ENCODE measurements at regions not wholly inside any gene's neighbourhood (a gene's known extent, or its start where the extent isn't known, plus 50 kb on each side); places are given as distances from the start of the nearest gene placed in this dataset.

DNA sequence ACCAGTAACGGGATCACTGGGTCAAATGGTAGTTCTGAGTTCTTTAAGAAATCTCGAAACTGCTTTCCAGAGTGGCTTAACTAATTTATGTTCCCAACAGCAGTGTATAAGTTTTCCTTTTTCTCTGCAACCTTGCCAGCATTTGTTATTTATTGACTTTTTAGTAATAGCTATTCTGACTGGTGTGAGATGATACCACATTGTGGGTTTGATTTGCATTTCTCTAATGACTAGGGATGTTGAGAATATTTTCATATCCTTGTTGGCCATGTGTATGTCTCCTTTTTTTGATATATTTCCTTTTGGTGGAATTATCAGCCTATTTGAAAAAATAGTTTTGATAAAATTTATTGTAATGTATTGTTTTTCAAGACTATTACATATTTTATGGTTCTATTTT is 701.2 kb upstream of the FBXO33 start:
- Histone ChIP-seq H3K36me3 (ENCODE audit: insufficient read depth, insufficient read length, low read length) (no peaks in the 10 kb centered on the region), H3K27me3 (ENCODE audit: insufficient read depth, insufficient read length) (no peaks in the 10 kb centered on the region), H3K9ac (ENCODE audit: insufficient read length, low read depth) (no peak overlapping the region), H3K4me3 (ENCODE audit: insufficient read length, low read depth) (no peak overlapping the region), H3K9me3 (ENCODE audit: insufficient read depth, low read length) (no peaks in the 10 kb centered on the region), H3K4me1 (ENCODE audit: insufficient read depth, insufficient read length) (no peaks in the 10 kb centered on the region)
- no peak for DNase-seq (ENCODE audit: low read depth, low spot score)
- TF ChIP-seq YY1 (IDR thresholded peaks at IDR 0.05; ENCODE audit: insufficient read depth, insufficient read length) (no peak), SUZ12 (IDR thresholded peaks at IDR 0.05; ENCODE audit: extremely low read depth, insufficient read depth, insufficient read length) (no peak), ZNF274 (IDR thresholded peaks at IDR 0.05; ENCODE audit: low read depth, low read length) (no peak)

DNA sequence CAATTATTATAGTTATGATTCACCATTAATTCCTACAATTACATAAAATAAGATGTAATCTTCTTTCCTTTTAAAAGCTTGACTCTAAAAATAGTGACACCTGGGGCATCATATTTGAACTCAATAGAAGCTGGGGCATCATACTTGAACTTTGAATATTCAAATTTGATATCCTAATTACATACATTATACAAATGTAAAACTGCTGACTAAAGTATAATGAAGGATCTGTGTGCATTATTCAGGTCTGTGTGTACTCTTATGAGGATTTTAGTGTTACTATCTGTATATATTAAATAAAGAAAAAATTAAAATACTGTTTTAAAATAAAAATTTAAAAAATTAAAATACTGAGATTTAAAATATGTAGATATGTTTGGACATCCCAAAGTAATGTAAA is 696.9 kb upstream of the FBXO33 start:
- H3K27me3 ChIP-seq (ENCODE audit: insufficient read depth, insufficient read length) = no peaks in the 10 kb centered on the region
- no peak for DNase-seq (ENCODE audit: low read depth, low spot score)

DNA sequence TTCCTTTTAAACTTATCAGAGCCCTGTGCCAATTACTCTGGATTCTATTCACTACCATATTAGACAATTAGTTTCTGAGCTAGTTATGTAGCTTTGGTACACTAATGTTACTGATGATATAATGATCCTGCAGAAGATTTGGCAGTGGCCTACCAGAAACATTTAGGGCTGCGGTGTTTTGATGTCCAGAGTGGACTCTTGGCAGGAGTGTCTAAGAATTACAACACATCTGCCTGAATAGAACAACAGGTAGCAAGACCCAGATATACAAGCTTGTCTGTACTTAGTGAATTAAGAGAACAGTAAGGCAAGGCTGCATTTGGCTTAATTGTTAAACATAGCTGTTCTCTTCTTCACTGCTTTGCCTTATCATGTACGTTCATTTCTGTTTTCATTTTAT is 691.6 kb upstream of the FBXO33 start:
- DNase-seq (ENCODE audit: low read depth, low spot score) = no peak
- Histone ChIP-seq H3K4me1 (ENCODE audit: insufficient read depth, insufficient read length) (no peaks in the 10 kb centered on the region), H3K4me3 (ENCODE audit: insufficient read length, low read depth) (no peak overlapping the region), H3K36me3 (ENCODE audit: insufficient read depth, insufficient read length, low read length) (no peaks in the 10 kb centered on the region), H3K9ac (ENCODE audit: insufficient read length, low read depth) (no peak overlapping the region), H3K9me3 (ENCODE audit: insufficient read depth, low read length) (no peaks in the 10 kb centered on the region), H3K27me3 (ENCODE audit: insufficient read depth, insufficient read length) (no peaks in the 10 kb centered on the region)
- no peak for TF ChIP-seq SUZ12 (IDR thresholded peaks at IDR 0.05; ENCODE audit: extremely low read depth, insufficient read depth, insufficient read length)
- no peak for TF ChIP-seq YY1 (IDR thresholded peaks at IDR 0.05; ENCODE audit: insufficient read depth, insufficient read length)
- no peak for TF ChIP-seq ZNF274 (IDR thresholded peaks at IDR 0.05; ENCODE audit: low read depth, low read length)

More for the DNA sequence above, 696.9 kb upstream of the FBXO33 start:
- H3K4me3 ChIP-seq (ENCODE audit: insufficient read length, low read depth) = no peak overlapping the region
- no peak overlapping the region for H3K9ac ChIP-seq (ENCODE audit: insufficient read length, low read depth)
- H3K36me3 ChIP-seq (ENCODE audit: insufficient read depth, insufficient read length, low read length) = no peaks in the 10 kb centered on the region
- TF ChIP-seq YY1 (IDR thresholded peaks at IDR 0.05; ENCODE audit: insufficient read depth, insufficient read length) = no peak
- no peak for TF ChIP-seq SUZ12 (IDR thresholded peaks at IDR 0.05; ENCODE audit: extremely low read depth, insufficient read depth, insufficient read length)
- no peak for TF ChIP-seq ZNF274 (IDR thresholded peaks at IDR 0.05; ENCODE audit: low read depth, low read length)
- H3K4me1 ChIP-seq (ENCODE audit: insufficient read depth, insufficient read length) = no peaks in the 10 kb centered on the region
- H3K9me3 ChIP-seq (ENCODE audit: insufficient read depth, low read length) = no peaks in the 10 kb centered on the region

DNA sequence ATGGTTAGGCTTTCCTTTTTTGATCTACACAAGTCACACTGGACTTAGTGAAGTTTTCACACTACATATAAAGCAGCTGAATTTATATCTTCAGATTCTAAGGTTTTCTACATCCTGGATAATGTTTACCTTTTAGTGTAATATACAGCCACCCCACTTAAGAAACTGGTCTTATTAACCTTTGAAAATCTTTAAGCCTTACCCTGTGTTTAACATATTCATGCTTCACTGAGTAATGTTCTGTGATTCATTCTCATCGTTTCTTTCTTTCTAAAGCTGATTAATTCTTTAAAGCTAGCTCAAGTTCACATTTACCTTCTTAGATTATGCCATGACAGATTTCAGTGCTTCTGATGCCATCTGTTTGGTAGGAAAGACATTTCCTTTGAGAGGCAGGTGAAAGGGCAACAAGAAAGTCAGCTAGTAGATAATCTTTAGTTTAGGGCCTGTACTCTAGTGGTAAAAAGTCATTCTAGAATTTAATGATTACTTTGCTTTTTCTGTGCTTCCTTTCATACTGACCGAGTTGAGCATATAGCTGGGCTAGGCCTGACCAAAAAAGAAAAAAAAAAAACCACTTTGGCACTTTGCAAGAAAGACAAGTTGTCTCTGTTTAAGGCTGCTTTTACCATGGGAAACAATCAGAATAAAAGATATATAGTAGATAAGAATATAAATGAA is 690.9 kb upstream of the FBXO33 start:
- TF ChIP-seq ZNF274 (IDR thresholded peaks at IDR 0.05; ENCODE audit: low read depth, low read length) (no peak), SUZ12 (IDR thresholded peaks at IDR 0.05; ENCODE audit: extremely low read depth, insufficient read depth, insufficient read length) (no peak), YY1 (IDR thresholded peaks at IDR 0.05; ENCODE audit: insufficient read depth, insufficient read length) (no peak)
- Histone ChIP-seq H3K9ac (ENCODE audit: insufficient read length, low read depth) (no peak overlapping the region), H3K4me3 (ENCODE audit: insufficient read length, low read depth) (no peak overlapping the region), H3K9me3 (ENCODE audit: insufficient read depth, low read length) (no peaks in the 10 kb centered on the region), H3K36me3 (ENCODE audit: insufficient read depth, insufficient read length, low read length) (no peaks in the 10 kb centered on the region), H3K4me1 (ENCODE audit: insufficient read depth, insufficient read length) (no peaks in the 10 kb centered on the region), H3K27me3 (ENCODE audit: insufficient read depth, insufficient read length) (no peaks in the 10 kb centered on the region)
- no peak for DNase-seq (ENCODE audit: low read depth, low spot score)

DNA sequence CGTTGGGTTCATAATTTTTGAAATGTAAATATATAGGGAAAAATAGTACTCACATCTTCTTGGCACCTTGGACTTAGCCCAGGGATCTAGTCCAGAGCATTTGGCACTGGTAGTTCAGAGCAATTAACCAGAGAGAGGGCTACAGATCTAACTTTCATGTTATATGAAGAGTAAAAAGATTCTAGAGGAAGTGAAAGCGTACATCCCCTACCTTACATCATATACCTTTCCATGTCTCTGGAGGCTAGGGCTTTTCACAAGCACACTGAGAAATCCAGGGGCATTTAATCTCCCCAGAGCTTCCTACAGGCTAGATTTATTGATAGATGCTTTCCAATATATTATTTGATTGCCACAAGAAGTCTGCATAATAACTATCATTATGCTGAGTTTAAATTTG is 687.5 kb upstream of the FBXO33 start:
- no peak overlapping the region for H3K4me3 ChIP-seq (ENCODE audit: insufficient read length, low read depth)
- H3K4me1 ChIP-seq (ENCODE audit: insufficient read depth, insufficient read length) = no peaks in the 10 kb centered on the region
- TF ChIP-seq SUZ12 (IDR thresholded peaks at IDR 0.05; ENCODE audit: extremely low read depth, insufficient read depth, insufficient read length) (no peak), ZNF274 (IDR thresholded peaks at IDR 0.05; ENCODE audit: low read depth, low read length) (no peak), YY1 (IDR thresholded peaks at IDR 0.05; ENCODE audit: insufficient read depth, insufficient read length) (no peak)
- DNase-seq (ENCODE audit: low read depth, low spot score) = no peak
- no peaks in the 10 kb centered on the region for H3K36me3 ChIP-seq (ENCODE audit: insufficient read depth, insufficient read length, low read length)
- H3K9me3 ChIP-seq (ENCODE audit: insufficient read depth, low read length) = no peaks in the 10 kb centered on the region
- no peak overlapping the region for H3K9ac ChIP-seq (ENCODE audit: insufficient read length, low read depth)
- H3K27me3 ChIP-seq (ENCODE audit: insufficient read depth, insufficient read length) = no peaks in the 10 kb centered on the region

DNA sequence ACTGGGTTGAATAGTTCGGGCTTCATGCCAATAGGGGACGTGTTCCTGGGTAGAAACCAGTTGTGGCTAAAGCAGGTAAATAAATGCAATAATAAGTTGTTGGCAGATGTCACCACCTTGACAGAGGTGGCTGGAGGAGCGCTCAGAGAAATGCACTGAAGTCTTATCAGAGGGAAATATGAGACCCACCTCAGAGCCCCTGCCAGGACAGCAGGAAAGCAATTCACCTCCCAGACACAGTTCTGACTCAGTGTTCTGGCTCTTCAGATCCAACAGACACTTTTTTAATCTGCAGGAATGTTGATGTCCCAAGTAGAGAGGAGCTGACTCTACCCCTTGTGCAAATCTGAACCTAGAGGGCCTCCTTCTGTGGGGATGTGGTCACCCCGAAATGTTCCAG is 687.1 kb upstream of the FBXO33 start:
- no peak overlapping the region for H3K4me3 ChIP-seq (ENCODE audit: insufficient read length, low read depth)
- TF ChIP-seq ZNF274 (IDR thresholded peaks at IDR 0.05; ENCODE audit: low read depth, low read length) = no peak
- TF ChIP-seq SUZ12 (IDR thresholded peaks at IDR 0.05; ENCODE audit: extremely low read depth, insufficient read depth, insufficient read length) = no peak
- no peak for TF ChIP-seq YY1 (IDR thresholded peaks at IDR 0.05; ENCODE audit: insufficient read depth, insufficient read length)
- H3K9ac ChIP-seq (ENCODE audit: insufficient read length, low read depth) = no peak overlapping the region
- no peaks in the 10 kb centered on the region for H3K27me3 ChIP-seq (ENCODE audit: insufficient read depth, insufficient read length)
- no peak for DNase-seq (ENCODE audit: low read depth, low spot score)
- H3K4me1 ChIP-seq (ENCODE audit: insufficient read depth, insufficient read length) = no peaks in the 10 kb centered on the region
- no peaks in the 10 kb centered on the region for H3K36me3 ChIP-seq (ENCODE audit: insufficient read depth, insufficient read length, low read length)
- no peaks in the 10 kb centered on the region for H3K9me3 ChIP-seq (ENCODE audit: insufficient read depth, low read length)

DNA sequence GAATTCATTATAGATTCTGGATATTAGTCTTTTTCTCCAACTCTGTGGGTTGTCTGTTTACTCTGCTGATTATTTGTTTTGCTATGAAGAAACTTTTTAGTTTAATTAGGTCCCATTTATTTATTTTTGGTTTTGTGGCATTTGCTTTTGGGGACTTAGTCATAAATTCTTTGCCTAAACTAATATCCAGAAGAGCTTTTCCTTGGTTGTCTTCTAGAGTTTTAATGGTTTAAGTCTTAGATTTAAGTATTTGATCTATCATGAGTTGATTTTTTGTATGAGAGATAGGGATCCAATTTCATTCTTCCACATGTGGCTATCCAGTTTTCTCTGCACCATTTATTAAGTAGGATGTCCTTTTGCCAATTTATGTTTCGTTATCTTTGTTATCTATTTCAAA is 683.4 kb upstream of the FBXO33 start:
- DNase-seq (ENCODE audit: low read depth, low spot score) = no peak
- Histone ChIP-seq H3K36me3 (ENCODE audit: insufficient read depth, insufficient read length, low read length) (no peaks in the 10 kb centered on the region), H3K4me3 (ENCODE audit: insufficient read length, low read depth) (no peak overlapping the region), H3K9ac (ENCODE audit: insufficient read length, low read depth) (no peak overlapping the region), H3K4me1 (ENCODE audit: insufficient read depth, insufficient read length) (no peaks in the 10 kb centered on the region), H3K9me3 (ENCODE audit: insufficient read depth, low read length) (no peaks in the 10 kb centered on the region), H3K27me3 (ENCODE audit: insufficient read depth, insufficient read length) (no peaks in the 10 kb centered on the region)
- TF ChIP-seq YY1 (IDR thresholded peaks at IDR 0.05; ENCODE audit: insufficient read depth, insufficient read length) (no peak), SUZ12 (IDR thresholded peaks at IDR 0.05; ENCODE audit: extremely low read depth, insufficient read depth, insufficient read length) (no peak), ZNF274 (IDR thresholded peaks at IDR 0.05; ENCODE audit: low read depth, low read length) (no peak)
